Neural progenitor cell (in vitro differentiated cells): ENCODE measurements at regions not wholly inside any gene's neighbourhood (a gene's known extent, or its start where the extent isn't known, plus 50 kb on each side); places are given as distances from the start of the nearest gene placed in this dataset.
A peak's percentile ranks its signal among the peaks of the same experiment; 100 is the strongest.

ENCODE experiments used
- DNase-seq: peaks from one replicate; pipeline ENCODE4 v3.0.0-alpha.2; 2016; ENCODE audit warnings: low spot score
- H2AFZ ChIP-seq: fragments of 200-600 bp; sonication (generic); replicated peaks from 2 replicates; pipeline ENCODE4 v1.6.1; 2016; ENCODE audit warnings: antibody characterized with exemption
- H3F3A ChIP-seq: fragments of 200-600 bp; sonication (generic); 2 replicates; pipeline ENCODE4 v1.6.1; 2016; ENCODE audit warnings: antibody characterized with exemption, low read depth
- H3K27ac ChIP-seq: fragments of 200-600 bp; sonication (generic); 2 replicates; pipeline ENCODE4 v1.5.1; 2016; ENCODE audit warnings: mild to moderate bottlenecking
- H3K27me3 ChIP-seq: fragments of 200-600 bp; sonication (generic); 2 replicates; pipeline ENCODE4 v1.6.1; 2016; ENCODE audit warnings: mild to moderate bottlenecking, moderate library complexity
- H3K36me3 ChIP-seq: fragments of 200-600 bp; sonication (generic); 2 replicates; pipeline ENCODE4 v1.5.1; 2016
- H3K4me1 ChIP-seq: fragments of 200-600 bp; sonication (generic); 2 replicates; pipeline ENCODE4 v1.6.1; 2016; ENCODE audit warnings: mixed run types
- H3K4me2 ChIP-seq: fragments of 200-600 bp; sonication (generic); 2 replicates; pipeline ENCODE4 v1.6.1; 2016
- H3K4me3 ChIP-seq: fragments of 200-600 bp; sonication (generic); 2 replicates; pipeline ENCODE4 v1.5.1; 2016
- H3K79me2 ChIP-seq: fragments of 200-600 bp; sonication (generic); 2 replicates; pipeline ENCODE4 v1.6.1; 2016; ENCODE audit warnings: low read depth
- H3K9ac ChIP-seq: fragments of 200-600 bp; sonication (generic); 2 replicates; pipeline ENCODE4 v1.6.1; 2016
- H3K9me3 ChIP-seq: fragments of 200-600 bp; sonication (generic); 2 replicates; pipeline ENCODE4 v1.5.1; 2016; ENCODE audit warnings: low read depth
- H4K20me1 ChIP-seq: fragments of 200-600 bp; sonication (generic); 2 replicates; pipeline ENCODE4 v1.6.1; 2016; ENCODE audit warnings: low read depth
- H3K27ac Mint-ChIP-seq: 3 replicates; pipeline ENCODE4 v1.8.0; 2021; ENCODE audit warnings: mixed read lengths
- H3K27me3 Mint-ChIP-seq: 2 replicates; pipeline ENCODE4 v1.8.0; 2022; ENCODE audit warnings: low read depth, mild to moderate bottlenecking, inconsistent platforms, moderate library complexity, mixed read lengths; ENCODE audit not compliant: insufficient read depth
- H3K36me3 Mint-ChIP-seq: 3 replicates; pipeline ENCODE4 v1.8.0; 2021; ENCODE audit warnings: mixed read lengths
- H3K4me1 Mint-ChIP-seq: 3 replicates; pipeline ENCODE4 v1.8.0; 2021; ENCODE audit warnings: mixed read lengths
- H3K4me3 Mint-ChIP-seq: 3 replicates; pipeline ENCODE4 v1.8.0; 2021; ENCODE audit warnings: mild to moderate bottlenecking, moderate library complexity, mixed read lengths
- H3K9me3 Mint-ChIP-seq: 3 replicates; pipeline ENCODE4 v1.8.0; 2020; ENCODE audit warnings: mixed read lengths
- EZH2 ChIP-seq: fragments of 200-600 bp; sonication (generic); IDR thresholded peaks from 2 replicates; pipeline ENCODE4 v1.6.1; 2017; ENCODE audit warnings: antibody characterized with exemption, mild to moderate bottlenecking, moderate library complexity
- EZH2phosphoT487 ChIP-seq: fragments of 200-600 bp; sonication (generic); IDR thresholded peaks from 2 replicates; pipeline ENCODE4 v1.6.1; 2017; ENCODE audit warnings: antibody characterized with exemption
- TF ChIP-seq, protein P1 (sequence below): fragments of 200-600 bp; sonication (generic); IDR thresholded peaks from 2 replicates; pipeline ENCODE4 v1.5.1; 2017; ENCODE audit warnings: antibody characterized with exemption, mild to moderate bottlenecking

DNA sequence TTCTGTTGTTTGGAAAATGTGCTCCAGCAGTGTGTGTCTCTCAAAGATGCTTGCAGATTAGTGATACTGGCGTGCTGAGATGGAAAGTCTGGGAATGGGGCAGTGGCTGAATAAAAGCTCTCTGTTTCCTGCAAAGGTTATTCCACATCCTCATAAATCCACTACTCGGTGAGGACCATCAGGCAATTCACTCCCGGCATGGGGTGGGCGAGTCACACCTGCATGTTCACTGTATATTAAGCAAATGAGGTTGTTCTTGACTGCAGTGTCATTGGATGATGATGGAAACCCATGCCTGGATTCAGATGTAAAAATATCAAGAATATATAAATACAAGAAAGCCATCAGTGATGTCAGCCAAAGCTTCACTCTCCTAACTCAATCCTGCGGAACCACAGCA lies 65.4 kb upstream of the DSCAM start:
- no peak overlapping the region for H3K4me3 Mint-ChIP-seq
- TF ChIP-seq EZH2phosphoT487 (no peak), EZH2 (no peak)
- TF ChIP-seq, protein P1, sequence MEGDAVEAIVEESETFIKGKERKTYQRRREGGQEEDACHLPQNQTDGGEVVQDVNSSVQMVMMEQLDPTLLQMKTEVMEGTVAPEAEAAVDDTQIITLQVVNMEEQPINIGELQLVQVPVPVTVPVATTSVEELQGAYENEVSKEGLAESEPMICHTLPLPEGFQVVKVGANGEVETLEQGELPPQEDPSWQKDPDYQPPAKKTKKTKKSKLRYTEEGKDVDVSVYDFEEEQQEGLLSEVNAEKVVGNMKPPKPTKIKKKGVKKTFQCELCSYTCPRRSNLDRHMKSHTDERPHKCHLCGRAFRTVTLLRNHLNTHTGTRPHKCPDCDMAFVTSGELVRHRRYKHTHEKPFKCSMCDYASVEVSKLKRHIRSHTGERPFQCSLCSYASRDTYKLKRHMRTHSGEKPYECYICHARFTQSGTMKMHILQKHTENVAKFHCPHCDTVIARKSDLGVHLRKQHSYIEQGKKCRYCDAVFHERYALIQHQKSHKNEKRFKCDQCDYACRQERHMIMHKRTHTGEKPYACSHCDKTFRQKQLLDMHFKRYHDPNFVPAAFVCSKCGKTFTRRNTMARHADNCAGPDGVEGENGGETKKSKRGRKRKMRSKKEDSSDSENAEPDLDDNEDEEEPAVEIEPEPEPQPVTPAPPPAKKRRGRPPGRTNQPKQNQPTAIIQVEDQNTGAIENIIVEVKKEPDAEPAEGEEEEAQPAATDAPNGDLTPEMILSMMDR, result no peak
- H3K9me3 Mint-ChIP-seq, result peaks cover 4% of the 10 kb centered on the region

DNA sequence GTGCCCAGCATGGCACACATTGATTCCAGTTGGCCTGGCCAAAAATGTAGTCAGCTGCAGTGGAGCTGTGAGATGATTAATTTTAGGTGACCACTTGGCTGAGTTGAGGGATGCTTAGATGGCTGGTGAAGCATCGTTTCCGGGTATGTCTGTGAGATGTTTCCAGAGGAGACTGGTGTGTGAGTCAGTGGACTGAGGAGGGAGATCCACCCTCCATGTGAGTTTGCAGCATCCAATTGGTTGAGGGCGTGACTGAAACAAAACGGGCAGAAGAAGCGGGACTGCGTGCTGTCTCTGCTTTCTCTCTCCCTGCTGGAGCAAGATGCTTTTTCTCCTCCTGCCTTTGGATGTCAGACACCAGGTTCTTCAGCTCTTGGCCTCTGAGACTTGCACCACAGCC lies 68.2 kb upstream of the DSCAM start:
- Mint-ChIP-seq H3K36me3 (no peaks in the 10 kb centered on the region), H3K27ac (no peak overlapping the region), H3K27me3 (no peaks in the 10 kb centered on the region), H3K4me3 (no peak overlapping the region), H3K4me1 (no peaks in the 10 kb centered on the region), H3K9me3 (peaks cover 4% of the 10 kb centered on the region)
- no peak for DNase-seq
- Histone ChIP-seq H3F3A (no peaks in the 10 kb centered on the region), H4K20me1 (no peaks in the 10 kb centered on the region), H2AFZ (no peak overlapping the region), H3K4me1 (no peaks in the 10 kb centered on the region), H3K4me2 (no peak overlapping the region), H3K79me2 (no peaks in the 10 kb centered on the region), H3K27ac (no peak overlapping the region), H3K4me3 (no peak overlapping the region), H3K9me3 (no peaks in the 10 kb centered on the region), H3K27me3 (no peaks in the 10 kb centered on the region), H3K36me3 (no peaks in the 10 kb centered on the region), H3K9ac (no peak overlapping the region)
- TF ChIP-seq EZH2 (no peak), EZH2phosphoT487 (no peak)
- TF ChIP-seq, protein P1, result no peak

More for the DNA sequence above, 65.4 kb upstream of the DSCAM start:
- no peak overlapping the region for H3K27ac ChIP-seq
- H3F3A ChIP-seq, result no peaks in the 10 kb centered on the region
- no peaks in the 10 kb centered on the region for H3K36me3 ChIP-seq
- no peak overlapping the region for H2AFZ ChIP-seq
- H3K4me2 ChIP-seq, result no peak overlapping the region
- H3K79me2 ChIP-seq, result no peaks in the 10 kb centered on the region
- no peaks in the 10 kb centered on the region for H3K4me1 ChIP-seq
- H4K20me1 ChIP-seq, result no peaks in the 10 kb centered on the region
- Mint-ChIP-seq H3K27ac (peak overlapping the region; percentile 29), H3K27me3 (peaks cover 2% of the 10 kb centered on the region), H3K36me3 (no peaks in the 10 kb centered on the region), H3K4me1 (no peaks in the 10 kb centered on the region)
- H3K9me3 ChIP-seq, result no peaks in the 10 kb centered on the region
- no peak for DNase-seq
- H3K4me3 ChIP-seq, result no peak overlapping the region
- H3K9ac ChIP-seq, result no peak overlapping the region
- H3K27me3 ChIP-seq, result no peaks in the 10 kb centered on the region

DNA sequence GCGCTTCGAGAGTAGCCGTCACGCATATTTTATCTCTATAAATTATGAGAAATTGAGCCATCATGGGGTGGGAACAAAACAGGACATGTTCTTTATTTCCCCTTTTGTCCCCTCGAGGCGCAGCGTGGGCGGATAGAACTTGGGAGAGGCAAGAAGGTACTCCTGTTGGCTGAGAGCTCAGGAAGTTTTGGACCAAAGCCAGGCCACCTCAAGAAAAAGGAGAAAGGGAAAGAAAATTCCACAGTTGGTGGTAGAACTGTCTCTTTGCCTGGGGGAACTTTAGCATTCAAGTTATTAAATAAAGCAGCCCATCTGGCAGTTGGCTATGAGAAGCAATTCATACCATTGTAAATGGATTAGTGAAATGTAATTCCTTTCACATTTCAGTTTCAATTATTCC lies 76.4 kb upstream of the DSCAM start:
- Histone ChIP-seq H3K4me3 (no peak overlapping the region), H3K9me3 (peaks cover 4% of the 10 kb centered on the region), H3K9ac (no peak overlapping the region), H2AFZ (no peak overlapping the region), H3K4me1 (no peaks in the 10 kb centered on the region), H3K36me3 (no peaks in the 10 kb centered on the region), H3K4me2 (no peak overlapping the region), H3F3A (no peaks in the 10 kb centered on the region), H3K27ac (no peak overlapping the region), H4K20me1 (no peaks in the 10 kb centered on the region), H3K27me3 (no peaks in the 10 kb centered on the region), H3K79me2 (no peaks in the 10 kb centered on the region)
- TF ChIP-seq, protein P1, result no peak
- TF ChIP-seq EZH2phosphoT487, result no peak
- TF ChIP-seq EZH2, result no peak
- no peaks in the 10 kb centered on the region for H3K27me3 Mint-ChIP-seq
- peak overlapping the region; percentile 33 for H3K27ac Mint-ChIP-seq
- DNase-seq, result no peak
- peaks cover 2% of the 10 kb centered on the region for H3K36me3 Mint-ChIP-seq
- peaks cover 12% of the 10 kb centered on the region for H3K9me3 Mint-ChIP-seq
- H3K4me1 Mint-ChIP-seq, result peaks cover 19% of the 10 kb centered on the region
- H3K4me3 Mint-ChIP-seq, result no peak overlapping the region
